Upper lobe of right lung (tissue), 1 donor: ENCODE measurements at regions not wholly inside any gene's neighbourhood (a gene's known extent, or its start where the extent isn't known, plus 50 kb on each side); places are given as distances from the start of the nearest gene placed in this dataset.

Experiments
- ATAC-seq: fragments of 200-7000 bp; cut with Tn5 transposase; one replicate; pipeline ENCODE4 v1.9.1; 2020; ENCODE audit warnings: mild to moderate bottlenecking, moderate library complexity
- DNase-seq: peaks from one replicate; pipeline ENCODE4 v3.0.0-alpha.2; 2020
- H3K27ac ChIP-seq: fragments of 200-600 bp; one replicate; pipeline ENCODE4 v1.8.0; 2022
- H3K27me3 ChIP-seq: fragments of 200-600 bp; one replicate; pipeline ENCODE4 v1.8.0; 2022; ENCODE audit warnings: mild to moderate bottlenecking
- H3K36me3 ChIP-seq: fragments of 200-600 bp; one replicate; pipeline ENCODE4 v1.8.0; 2022
- H3K4me1 ChIP-seq: fragments of 200-600 bp; one replicate; pipeline ENCODE4 v1.8.0; 2022
- H3K4me3 ChIP-seq: fragments of 200-600 bp; one replicate; pipeline ENCODE4 v1.8.0; 2022; ENCODE audit warnings: mild to moderate bottlenecking
- H3K9me3 ChIP-seq: fragments of 200-600 bp; one replicate; pipeline ENCODE4 v1.8.0; 2022
- CTCF ChIP-seq: fragments of 200-600 bp; IDR thresholded peaks from one replicate; pipeline ENCODE4 v1.8.0; 2022; ENCODE audit warnings: antibody characterized with exemption
- intact Hi-C: fragments of 100-400 bp; cut with DNase I; formaldehyde crosslinking; loops from one replicate; pipeline ENCODE4 v1.11.0; 2022
- donor health status: DM: no; HTN: yes; CAD: no; lungs with severe emphysema.

GRCh38 chr9:118640836-118641560 is 728.2 kb downstream of the BRINP1 start:
- Histone ChIP-seq H3K4me3 (no peak overlapping the region), H3K9me3 (peaks cover 10% of the 10 kb centered on the region), H3K36me3 (no peaks in the 10 kb centered on the region), H3K27ac (no peak overlapping the region), H3K27me3 (no peaks in the 10 kb centered on the region), H3K4me1 (peaks cover 3% of the 10 kb centered on the region)
- ATAC-seq (no peak), DNase-seq (no peak)
- TF ChIP-seq CTCF, result no peak
- intact Hi-C loops, result no loop called here

GRCh38 chr9:118643118-118643517 is 726.1 kb downstream of the BRINP1 start:
- H3K36me3 ChIP-seq, result no peaks in the 10 kb centered on the region
- peaks cover 9% of the 10 kb centered on the region for H3K9me3 ChIP-seq
- peaks cover 3% of the 10 kb centered on the region for H3K4me1 ChIP-seq
- H3K27me3 ChIP-seq, result no peaks in the 10 kb centered on the region
- H3K4me3 ChIP-seq, result no peak overlapping the region
- TF ChIP-seq CTCF, result no peak
- intact Hi-C loops, result no loop called here
- H3K27ac ChIP-seq, result no peak overlapping the region
- ATAC-seq, result peak; percentile 98
- DNase-seq, result peak; percentile 70

GRCh38 chr9:118644066-118644465 is 725.2 kb downstream of the BRINP1 start:
- Histone ChIP-seq H3K9me3 (peaks cover 2% of the 10 kb centered on the region), H3K4me1 (peaks cover 3% of the 10 kb centered on the region), H3K4me3 (no peak overlapping the region), H3K27me3 (no peaks in the 10 kb centered on the region), H3K27ac (no peak overlapping the region), H3K36me3 (no peaks in the 10 kb centered on the region)
- ATAC-seq (no peak), DNase-seq (no peak)
- intact Hi-C loops, result no loop called here
- TF ChIP-seq CTCF, result no peak

- Histone ChIP-seq H3K4me1 (peaks cover 3% of the 10 kb centered on the region), H3K4me3 (no peak overlapping the region), H3K9me3 (no peaks in the 10 kb centered on the region), H3K36me3 (no peaks in the 10 kb centered on the region), H3K27ac (no peak overlapping the region), H3K27me3 (no peaks in the 10 kb centered on the region)
- TF ChIP-seq CTCF, result no peak
- ATAC-seq, result no peak
- no peak for DNase-seq
- intact Hi-C loops, result no loop called here
These were observed 721.9 kb downstream of the BRINP1 start for GRCh38 chr9:118647331-118647730.

GRCh38 chr9:118650417-118650816 is 718.8 kb downstream of the BRINP1 start:
- intact Hi-C loops, result no loop called here

More at GRCh38 chr9:118650417-118650816, 718.8 kb downstream of the BRINP1 start:
- Histone ChIP-seq H3K4me3 (no peak overlapping the region), H3K9me3 (no peaks in the 10 kb centered on the region), H3K27me3 (no peaks in the 10 kb centered on the region), H3K36me3 (no peaks in the 10 kb centered on the region), H3K27ac (no peak overlapping the region), H3K4me1 (no peaks in the 10 kb centered on the region)
- no peak for ATAC-seq
- TF ChIP-seq CTCF, result no peak
- no peak for DNase-seq
